Activated T-cell treated with anti-CD3 and anti-CD28 coated beads, Interleukin-2, amount 50 U/mL, for 1 hour (primary cell): ENCODE measurements at regions not wholly inside any gene's neighbourhood (a gene's known extent, or its start where the extent isn't known, plus 50 kb on each side); places are given as distances from the start of the nearest gene placed in this dataset.

Experiments
- DNase-seq: peaks from one replicate; pipeline ENCODE4 v3.0.0-alpha.2; 2020

DNA sequence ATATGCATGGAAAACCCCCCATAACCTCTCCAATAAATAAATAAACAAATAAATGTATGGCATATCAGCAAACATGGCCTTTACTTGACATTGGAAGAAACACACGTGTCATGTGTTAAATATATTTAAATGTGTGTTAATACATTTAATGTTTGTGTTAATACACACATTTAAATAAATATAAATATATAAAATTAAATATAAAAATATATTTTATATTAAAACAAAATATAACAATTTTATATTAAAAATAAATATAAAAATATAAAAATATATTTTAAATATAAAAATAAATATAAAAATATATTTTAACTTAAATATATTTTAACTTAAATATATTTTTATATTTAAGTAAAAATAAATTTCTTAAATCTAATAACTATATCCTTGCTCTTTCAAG, 187.6 kb upstream of the CXXC4 start:
- no peak for DNase-seq

DNA sequence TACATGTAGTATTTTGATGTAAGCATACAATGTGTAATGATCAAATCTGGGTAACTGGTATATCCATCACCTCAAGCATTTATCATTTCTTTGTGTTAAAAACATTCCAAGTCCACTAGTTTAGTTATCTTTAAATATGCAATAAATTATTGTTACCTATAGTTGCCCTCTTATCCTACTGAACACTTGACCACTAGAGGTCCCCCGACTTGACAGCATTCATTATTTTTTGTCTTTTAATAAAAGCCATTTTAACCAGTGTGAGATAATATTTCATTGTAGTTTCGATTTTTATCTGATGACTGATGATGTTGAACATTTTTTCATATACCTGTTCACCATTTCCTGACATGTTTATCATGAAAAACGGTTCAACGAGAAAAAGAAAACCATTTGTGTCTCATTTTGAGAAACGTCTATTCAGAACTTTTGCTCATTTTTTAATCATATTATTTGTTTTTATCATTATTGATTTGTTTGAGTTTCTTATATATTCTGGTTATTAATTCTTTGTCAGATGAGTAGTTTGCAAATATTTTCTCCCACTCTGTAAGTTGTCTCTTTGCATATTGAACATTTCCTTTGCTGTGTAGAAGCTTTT, 199.0 kb upstream of the CXXC4 start:
- no peak for DNase-seq

DNA sequence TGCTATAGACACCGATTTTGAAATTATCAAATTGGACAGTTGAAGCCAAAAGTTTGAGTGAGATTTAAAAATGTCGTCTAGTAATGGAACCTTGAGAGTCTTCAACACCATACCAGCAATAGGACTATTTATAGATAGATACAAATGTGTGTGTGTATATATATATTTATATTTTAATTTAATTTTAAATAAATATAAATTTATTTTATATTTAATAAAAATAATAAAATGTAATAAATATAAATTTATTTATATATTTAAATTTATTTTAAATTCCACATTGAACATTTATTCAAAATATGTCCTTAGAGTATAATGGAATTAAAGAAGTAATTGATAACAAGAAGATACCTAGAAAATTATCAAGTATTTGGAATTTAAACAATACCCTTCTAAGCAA, 221.9 kb upstream of the CXXC4 start:
- DNase-seq, result no peak

DNA sequence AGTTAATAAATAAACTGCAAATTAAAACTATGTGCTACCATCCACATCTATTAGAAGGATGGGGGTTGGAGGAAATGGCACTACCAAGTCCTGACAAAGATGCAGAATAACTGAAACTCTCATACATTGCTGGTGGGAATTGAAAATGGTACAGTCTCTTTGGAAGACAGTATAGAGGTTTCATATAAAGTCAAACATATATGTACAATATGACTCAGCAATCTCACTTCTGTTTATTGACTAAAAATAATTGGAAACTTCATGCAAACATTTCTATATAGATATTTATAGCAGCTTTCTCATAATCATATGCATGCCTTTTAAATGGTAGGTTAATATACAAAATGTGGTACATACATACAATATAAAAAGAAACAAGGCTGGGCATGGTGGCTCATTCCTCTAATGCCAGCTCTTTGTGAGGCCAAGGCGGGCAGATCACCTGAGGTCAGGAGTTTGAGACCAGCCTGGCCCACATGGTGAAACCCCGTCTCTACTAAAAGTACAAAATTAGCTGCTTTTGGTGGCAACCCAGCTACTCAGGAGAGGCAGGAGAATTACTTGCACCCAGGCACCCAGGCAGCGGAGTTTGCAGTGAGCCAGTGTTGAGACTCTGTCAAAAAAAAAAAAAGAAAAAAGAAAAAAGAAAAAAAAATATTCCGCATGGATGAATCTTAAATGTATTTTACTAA, 225.0 kb upstream of the CXXC4 start:
- no peak for DNase-seq

DNA sequence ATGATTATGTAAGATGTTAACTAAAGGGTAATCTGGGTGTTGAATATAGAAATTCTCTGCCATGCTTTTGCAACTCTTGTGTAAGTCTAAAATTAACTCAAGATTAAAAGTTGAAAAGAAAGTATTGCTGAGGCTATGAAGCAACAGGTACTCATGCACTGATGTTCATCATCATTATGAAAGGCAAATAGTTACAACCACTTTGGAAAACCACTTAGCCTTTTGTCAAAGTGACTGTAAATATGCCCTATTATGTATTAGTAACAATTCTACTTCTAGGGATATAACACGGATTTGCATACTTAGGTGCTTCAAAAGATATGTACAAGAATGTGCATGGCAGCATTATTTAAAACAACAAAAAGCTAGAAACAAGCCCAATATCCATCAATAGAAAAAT, 227.8 kb upstream of the CXXC4 start:
- DNase-seq, result no peak

DNA sequence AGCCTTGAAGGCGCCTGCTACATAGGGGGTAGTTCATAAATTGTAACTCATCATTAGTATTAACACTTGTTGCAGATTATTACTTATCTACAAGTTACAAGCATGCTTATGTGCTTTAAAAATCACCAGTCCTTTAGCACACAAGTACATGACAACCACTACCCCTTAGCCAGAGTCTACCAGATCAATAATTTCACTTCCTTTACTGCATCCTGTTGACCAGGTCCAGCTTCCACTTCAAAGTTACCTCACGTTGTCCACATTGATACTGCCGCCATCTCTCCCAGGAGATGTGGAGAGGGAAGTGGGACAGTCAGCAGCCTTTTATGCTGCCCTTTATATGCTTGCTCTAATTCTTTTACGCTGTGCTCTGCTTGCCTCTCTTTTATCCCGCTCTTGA, 231.3 kb upstream of the CXXC4 start:
- no peak for DNase-seq

- no peak for DNase-seq
Measured at GRCh38 chr4:104727643-104728042, 232.9 kb upstream of the CXXC4 start.

- no peak for DNase-seq
Measured at GRCh38 chr4:104728380-104729122, 233.9 kb upstream of the CXXC4 start.

GRCh38 chr4:104732766-104733165, 238.1 kb upstream of the CXXC4 start:
- DNase-seq, result no peak

DNA sequence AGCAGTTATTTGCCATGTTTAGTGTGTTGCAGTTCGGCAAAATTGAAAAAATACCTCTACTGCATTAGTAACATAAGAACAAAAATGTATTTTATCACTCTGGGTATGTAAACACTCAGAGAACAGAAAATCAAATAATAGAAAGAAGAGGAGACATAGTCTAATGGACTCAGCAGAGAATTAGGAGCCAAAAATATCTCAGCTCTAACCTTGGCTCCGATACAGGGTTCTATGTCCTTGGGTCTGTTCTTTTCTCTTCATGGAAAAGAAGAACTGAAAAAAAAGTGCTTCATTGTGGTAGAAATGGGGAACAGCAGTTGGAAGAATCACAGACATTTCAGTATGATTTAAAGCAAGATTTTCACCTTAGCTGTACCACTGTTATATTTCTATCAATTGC, 240.5 kb upstream of the CXXC4 start:
- no peak for DNase-seq

GRCh38 chr4:104740161-104740560, 245.5 kb upstream of the CXXC4 start:
- no peak for DNase-seq

DNA sequence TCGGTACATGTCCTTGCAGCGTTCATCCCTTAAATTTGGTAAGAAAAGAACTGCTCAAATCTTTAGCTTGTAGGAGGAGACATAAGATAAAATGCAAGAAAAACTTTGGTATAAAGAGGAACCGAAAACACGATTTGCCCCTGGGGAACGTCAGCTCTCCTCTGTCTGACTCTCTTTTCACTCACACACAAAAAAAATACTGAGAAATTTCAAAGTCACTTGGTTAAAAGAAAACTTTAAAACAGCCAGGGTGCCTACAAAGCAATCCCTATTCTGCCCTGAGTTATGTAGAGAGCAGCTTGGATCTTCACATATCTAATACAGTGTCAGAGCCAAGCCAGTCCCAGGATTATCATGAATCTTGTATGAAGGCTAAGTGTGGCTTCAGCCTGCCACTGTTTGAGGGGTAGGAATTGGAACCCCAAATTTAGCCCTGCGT, 248.5 kb upstream of the CXXC4 start:
- no peak for DNase-seq

DNA sequence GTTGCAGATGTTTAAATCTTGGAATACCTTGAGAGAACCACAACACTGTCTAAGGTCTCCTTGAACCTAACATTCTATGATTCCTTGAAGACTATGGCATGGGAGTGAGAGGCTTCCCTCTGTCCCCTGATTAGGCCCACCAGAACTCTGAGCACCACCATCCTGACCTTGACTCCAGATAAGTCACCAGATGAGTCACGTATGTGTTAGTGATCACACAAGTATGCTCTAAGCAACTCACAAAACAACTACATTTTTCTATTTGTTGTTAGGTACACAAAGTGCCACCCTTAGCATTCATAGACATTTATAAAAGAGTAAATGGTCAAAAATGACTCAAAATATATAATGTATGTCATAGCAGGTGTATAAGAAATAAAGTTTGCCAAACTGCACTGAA, 252.9 kb upstream of the CXXC4 start:
- DNase-seq, result no peak

DNA sequence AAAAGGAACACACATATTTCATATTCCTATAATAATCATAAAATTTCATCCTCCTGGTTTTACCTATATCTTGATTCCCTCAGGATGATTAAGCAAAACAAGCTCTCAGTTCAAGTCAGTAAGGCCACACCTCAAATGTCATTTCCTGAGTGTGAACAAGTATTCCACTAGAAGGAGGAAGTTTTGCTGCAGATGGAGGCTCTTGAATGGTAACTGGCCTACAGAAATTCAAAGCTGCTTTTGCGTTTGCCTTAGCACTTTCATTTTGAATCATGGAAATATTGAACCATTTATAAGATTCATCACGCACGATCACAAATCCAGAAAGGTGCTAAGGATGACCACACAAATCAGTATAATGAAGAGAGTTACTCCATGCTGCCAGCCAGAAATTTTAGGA, 254.4 kb upstream of the CXXC4 start:
- no peak for DNase-seq

- DNase-seq, result no peak
Measured at GRCh38 chr4:104750008-104750407, 255.3 kb upstream of the CXXC4 start.

DNA sequence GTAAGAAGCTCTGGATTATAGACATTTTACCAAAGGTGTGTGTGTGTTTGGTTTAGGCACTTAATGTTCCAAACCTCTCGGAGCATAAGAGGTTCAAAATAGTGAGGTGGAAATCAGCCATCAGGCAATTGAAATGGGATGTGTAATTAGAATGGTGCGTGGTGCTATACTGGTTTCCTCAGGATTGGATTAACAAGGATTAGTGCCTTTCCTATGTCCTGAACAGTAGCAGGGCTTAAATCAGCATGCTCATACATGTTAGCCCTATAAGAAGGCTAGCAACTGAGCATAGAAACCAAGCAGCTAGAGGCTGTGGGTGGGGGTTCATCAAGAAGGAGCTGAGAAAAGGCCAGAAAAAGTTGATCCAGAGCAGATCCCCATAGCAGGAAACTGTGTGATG, 256.8 kb upstream of the CXXC4 start:
- no peak for DNase-seq

DNA sequence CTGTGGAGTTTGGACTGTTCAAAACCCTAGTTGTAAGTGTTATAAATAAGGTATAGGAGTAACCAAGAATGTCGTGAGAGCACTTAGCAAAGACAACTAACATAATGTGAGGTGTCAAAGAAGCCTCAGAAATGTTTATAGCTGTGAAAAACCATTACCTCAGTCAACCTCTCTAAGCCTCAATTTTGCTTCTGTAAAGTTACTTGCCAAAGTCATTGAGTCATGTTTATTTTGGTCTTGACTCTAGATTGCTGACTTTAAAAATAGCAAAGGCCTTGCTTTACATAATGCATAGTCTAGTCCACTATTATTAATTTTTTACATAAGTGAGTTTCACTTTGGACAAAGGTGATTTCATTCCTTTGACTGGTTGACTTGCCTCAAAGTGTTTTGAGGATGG, 257.6 kb upstream of the CXXC4 start:
- no peak for DNase-seq

DNA sequence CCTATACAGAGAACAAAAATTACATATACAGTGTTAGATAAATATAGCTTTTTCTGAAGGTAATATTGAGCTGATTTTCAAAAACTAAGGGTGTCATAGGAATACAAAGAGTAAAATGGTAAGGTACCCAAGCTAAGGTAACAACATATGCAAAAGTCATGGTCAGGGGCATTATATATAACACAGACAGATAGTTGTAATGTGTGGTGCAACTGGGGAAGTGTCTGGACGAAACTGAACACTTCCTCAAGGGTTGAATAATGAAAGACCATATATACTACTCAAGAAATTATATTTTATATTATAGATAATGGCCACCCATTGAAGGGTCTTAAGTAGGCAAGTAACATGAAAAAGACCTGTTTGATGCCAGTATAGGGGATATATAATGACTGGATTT, 262.1 kb upstream of the CXXC4 start:
- no peak for DNase-seq

DNA sequence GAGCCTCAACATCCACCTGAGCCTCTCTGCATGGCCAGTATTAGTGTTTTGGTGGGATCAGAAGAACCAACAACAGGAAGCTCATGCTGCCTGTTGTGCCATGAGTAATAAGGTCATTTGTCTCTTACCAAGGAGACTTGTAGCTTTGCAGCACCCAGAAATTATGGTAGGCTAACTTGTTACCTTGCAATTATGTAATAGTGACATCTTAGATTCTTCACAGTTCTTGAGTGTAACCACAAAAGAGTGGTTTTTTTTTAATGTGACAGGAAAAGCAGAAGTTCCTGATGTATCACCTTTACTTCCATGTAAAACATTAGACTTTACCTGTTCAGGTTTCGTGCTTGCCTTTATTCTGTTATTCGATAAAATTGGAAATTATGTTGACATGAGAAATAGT, 263.9 kb upstream of the CXXC4 start:
- DNase-seq, result no peak

DNA sequence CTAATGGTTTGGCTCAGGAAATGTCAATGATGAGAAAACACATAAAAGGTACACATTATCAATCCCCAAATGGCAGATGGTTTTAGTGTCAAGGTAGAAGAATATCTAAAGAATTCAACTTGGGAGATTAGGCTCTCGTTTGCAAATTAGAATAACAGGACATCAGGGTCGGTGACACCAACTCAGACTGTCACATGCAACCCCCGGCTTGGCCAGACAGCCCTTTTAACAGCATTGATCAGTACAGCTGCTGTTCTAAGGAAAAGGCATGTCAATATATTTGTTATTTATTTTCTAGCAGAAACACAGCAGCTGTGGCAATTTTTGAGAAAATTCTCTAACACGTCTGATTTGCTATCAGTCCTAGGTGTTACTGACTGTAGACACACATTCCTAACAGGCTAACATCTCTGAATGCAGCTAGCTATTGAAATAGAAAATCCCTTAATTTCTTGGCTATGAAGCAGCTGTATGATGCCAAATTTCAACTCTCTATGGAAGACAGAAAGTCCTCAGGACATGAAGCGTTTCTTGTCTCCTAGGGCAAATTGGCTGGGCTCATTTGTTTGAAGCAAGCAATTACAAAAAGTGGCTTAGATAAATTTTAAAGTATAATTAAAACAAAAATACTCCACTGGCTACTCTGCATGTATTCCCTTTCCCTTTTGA, 269.0 kb upstream of the CXXC4 start:
- no peak for DNase-seq

- no peak for DNase-seq
Measured at GRCh38 chr4:104766676-104767075, 272.0 kb upstream of the CXXC4 start.

GRCh38 chr4:104772849-104773248, 278.2 kb upstream of the CXXC4 start:
- DNase-seq, result no peak

- no peak for DNase-seq
Measured at GRCh38 chr4:104795264-104795939, 300.7 kb upstream of the CXXC4 start.
